OCI-LY3 (cell line): ENCODE measurements at regions not wholly inside any gene's neighbourhood (a gene's known extent, or its start where the extent isn't known, plus 50 kb on each side); places are given as distances from the start of the nearest gene placed in this dataset.

Source experiments
- CTCF ChIP-seq: fragments of 200-600, 300-600 bp; sonication (generic); IDR thresholded peaks from 2 replicates; pipeline ENCODE4 v1.5.1; 2014; ENCODE audit warnings: antibody characterized with exemption, low read length, low read depth
- EZH2phosphoT487 ChIP-seq: fragments of 200-600 bp; shearing (Covaris generic); IDR thresholded peaks from 2 replicates; pipeline ENCODE4 v1.6.1; 2018; ENCODE audit warnings: antibody characterized with exemption, mixed run types, low read depth

GRCh38 chr6:101302593-101302992 is 90.9 kb upstream of the GRIK2 start:
- TF ChIP-seq CTCF (no peak), EZH2phosphoT487 (no peak)
